Type B pancreatic cell (in vitro differentiated cells): ENCODE measurements at regions not wholly inside any gene's neighbourhood (a gene's known extent, or its start where the extent isn't known, plus 50 kb on each side); places are given as distances from the start of the nearest gene placed in this dataset.

ENCODE experiments used
- DNase-seq: peaks from one replicate; pipeline ENCODE4 v3.0.0; 2021; ENCODE audit warnings: mixed read lengths; ENCODE audit not compliant: unreplicated experiment; ENCODE audit errors: extremely low spot score
- H3K27ac Mint-ChIP-seq: 2 replicates; pipeline ENCODE4 v1.8.0; 2021; ENCODE audit warnings: mild to moderate bottlenecking, mixed read lengths
- H3K27me3 Mint-ChIP-seq: 2 replicates; pipeline ENCODE4 v1.8.0; 2021; ENCODE audit warnings: mixed read lengths
- H3K36me3 Mint-ChIP-seq: 2 replicates; pipeline ENCODE4 v1.8.0; 2021; ENCODE audit warnings: mixed read lengths
- H3K4me1 Mint-ChIP-seq: one replicate; pipeline ENCODE4 v1.8.0; 2021; ENCODE audit warnings: mixed read lengths; ENCODE audit not compliant: unreplicated experiment
- H3K4me3 Mint-ChIP-seq: 2 replicates; pipeline ENCODE4 v1.8.0; 2021; ENCODE audit warnings: mild to moderate bottlenecking, mixed read lengths
- H3K9me3 Mint-ChIP-seq: 2 replicates; pipeline ENCODE4 v1.8.0; 2021; ENCODE audit warnings: mixed read lengths
- CTCF ChIP-seq: fragments of 200-600 bp; sonication (generic); conservative IDR thresholded peaks from 2 replicates; pipeline ENCODE4 v1.5.0; 2021; ENCODE audit warnings: antibody characterized with exemption, mild to moderate bottlenecking

DNA sequence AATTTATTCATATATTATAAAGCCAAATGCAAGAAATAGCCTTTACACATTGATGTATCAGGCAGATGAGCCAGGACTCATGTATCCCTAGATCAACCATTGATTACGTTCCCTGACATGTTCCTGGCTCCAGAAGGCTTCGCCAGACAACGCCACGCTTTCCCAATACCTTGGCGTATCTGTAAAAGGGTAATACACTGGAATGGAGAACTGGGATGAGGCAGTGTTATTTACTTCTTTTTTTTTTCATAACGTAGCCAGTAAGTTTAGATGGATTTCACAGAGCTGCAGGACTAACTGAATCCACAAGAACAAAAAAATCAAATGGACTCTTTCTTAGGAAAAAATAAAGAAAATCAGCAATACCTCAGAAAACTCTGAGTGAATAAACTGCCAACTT lies 588.1 kb upstream of the SEMA3D start:
- no peak for DNase-seq
- Mint-ChIP-seq H3K4me3 (no peak overlapping the region), H3K36me3 (no peaks in the 10 kb centered on the region), H3K27ac (no peak overlapping the region), H3K4me1 (peaks cover 11% of the 10 kb centered on the region), H3K9me3 (no peaks in the 10 kb centered on the region), H3K27me3 (no peaks in the 10 kb centered on the region)
- no peak for TF ChIP-seq CTCF

- Mint-ChIP-seq H3K4me3 (no peak overlapping the region), H3K27me3 (no peaks in the 10 kb centered on the region), H3K27ac (no peak overlapping the region), H3K9me3 (no peaks in the 10 kb centered on the region), H3K4me1 (peaks cover 11% of the 10 kb centered on the region), H3K36me3 (no peaks in the 10 kb centered on the region)
- TF ChIP-seq CTCF: no peak
- DNase-seq: no peak
These were observed 586.4 kb upstream of the SEMA3D start for GRCh38 chr7:85773116-85773728.

GRCh38 chr7:85771516-85771915 lies 584.7 kb upstream of the SEMA3D start:
- Mint-ChIP-seq H3K9me3 (no peaks in the 10 kb centered on the region), H3K27me3 (no peaks in the 10 kb centered on the region), H3K36me3 (no peaks in the 10 kb centered on the region), H3K4me3 (no peak overlapping the region), H3K4me1 (peaks cover 11% of the 10 kb centered on the region), H3K27ac (no peak overlapping the region)
- DNase-seq: no peak
- TF ChIP-seq CTCF: no peak

DNA sequence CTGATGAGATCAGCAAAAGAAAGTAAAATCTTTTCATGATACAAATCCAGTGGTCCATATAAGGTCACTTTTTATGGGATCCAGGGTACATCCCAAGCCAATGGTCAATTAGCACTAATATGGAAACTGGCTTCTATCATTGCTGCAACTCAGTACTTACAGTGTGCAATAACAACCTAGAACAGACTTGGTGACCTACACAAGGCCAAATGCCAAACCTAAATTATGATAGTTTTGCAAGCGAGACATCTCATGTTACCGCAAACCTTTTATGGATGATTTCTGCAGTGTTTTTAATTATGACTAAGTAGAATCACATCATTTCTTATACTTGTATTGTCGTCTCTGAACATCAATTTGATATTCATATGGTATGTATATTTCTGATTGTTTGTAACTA lies 583.5 kb upstream of the SEMA3D start:
- DNase-seq: no peak
- Mint-ChIP-seq H3K27ac (no peak overlapping the region), H3K36me3 (no peaks in the 10 kb centered on the region), H3K27me3 (no peaks in the 10 kb centered on the region), H3K9me3 (no peaks in the 10 kb centered on the region), H3K4me3 (no peak overlapping the region), H3K4me1 (peaks cover 14% of the 10 kb centered on the region)
- TF ChIP-seq CTCF: no peak

- Mint-ChIP-seq H3K4me1 (peaks cover 3% of the 10 kb centered on the region), H3K36me3 (no peaks in the 10 kb centered on the region), H3K4me3 (peak overlapping the region; percentile 65), H3K9me3 (no peaks in the 10 kb centered on the region), H3K27me3 (no peaks in the 10 kb centered on the region), H3K27ac (peak overlapping the region; percentile 34)
- TF ChIP-seq CTCF: no peak
- DNase-seq: no peak
These were observed 578.9 kb upstream of the SEMA3D start for GRCh38 chr7:85765698-85766298.
